Stimulated activated naive CD8-positive, alpha-beta T cell treated with anti-CD3 and anti-CD28 coated beads, Interleukin-15, amount 100 ng/mL, for 72 hours (primary cell): ENCODE measurements at regions not wholly inside any gene's neighbourhood (a gene's known extent, or its start where the extent isn't known, plus 50 kb on each side); places are given as distances from the start of the nearest gene placed in this dataset.

Experiments used
- ATAC-seq: fragments of 150-1000 bp; cut with Tn5 transposase; 2 replicates; pipeline ENCODE4 v1.10.0; 2021; ENCODE audit warnings: mild to moderate bottlenecking, moderate library complexity
- DNase-seq, 2 donors: peaks; one replicate each; pipeline ENCODE4 v3.0.0; 2021 to 2022
- H3K27ac Mint-ChIP-seq, 2 donors: one replicate each; pipeline ENCODE4 v1.8.0; 2022; ENCODE audit warnings: mild to moderate bottlenecking in 2 of 2, mixed read lengths in 2 of 2, moderate library complexity in 2 of 2
- H3K27me3 Mint-ChIP-seq: one replicate; pipeline ENCODE4 v1.8.0; 2022; ENCODE audit warnings: mixed read lengths
- H3K4me1 Mint-ChIP-seq: one replicate; pipeline ENCODE4 v1.8.0; 2022; ENCODE audit warnings: mild to moderate bottlenecking, mixed read lengths
- H3K4me3 Mint-ChIP-seq, 2 donors: one replicate each; pipeline ENCODE4 v1.8.0; 2022; ENCODE audit warnings: mild to moderate bottlenecking in 2 of 2, mixed read lengths in 2 of 2, moderate library complexity in 1 of 2
- H3K9me3 Mint-ChIP-seq, 2 donors: one replicate each; pipeline ENCODE4 v1.8.0; 2022; ENCODE audit warnings: mixed read lengths in 2 of 2

- H3K27me3 Mint-ChIP-seq, result no peaks in the 10 kb centered on the region
- no peaks in the 10 kb centered on the region for H3K9me3 Mint-ChIP-seq
- no peak overlapping the region for H3K27ac Mint-ChIP-seq
- no peak overlapping the region for H3K4me3 Mint-ChIP-seq
- no peak for DNase-seq
- no peak for ATAC-seq
- no peaks in the 10 kb centered on the region for H3K4me1 Mint-ChIP-seq
Measured at GRCh38 chr6:168718821-168719475, 278.0 kb downstream of the SMOC2 start.
